ENCODE measurements at regions not wholly inside any gene's neighbourhood (a gene's known extent, or its start where the extent isn't known, plus 50 kb on each side); places are given as distances from the start of the nearest gene placed in this dataset.

DNA sequence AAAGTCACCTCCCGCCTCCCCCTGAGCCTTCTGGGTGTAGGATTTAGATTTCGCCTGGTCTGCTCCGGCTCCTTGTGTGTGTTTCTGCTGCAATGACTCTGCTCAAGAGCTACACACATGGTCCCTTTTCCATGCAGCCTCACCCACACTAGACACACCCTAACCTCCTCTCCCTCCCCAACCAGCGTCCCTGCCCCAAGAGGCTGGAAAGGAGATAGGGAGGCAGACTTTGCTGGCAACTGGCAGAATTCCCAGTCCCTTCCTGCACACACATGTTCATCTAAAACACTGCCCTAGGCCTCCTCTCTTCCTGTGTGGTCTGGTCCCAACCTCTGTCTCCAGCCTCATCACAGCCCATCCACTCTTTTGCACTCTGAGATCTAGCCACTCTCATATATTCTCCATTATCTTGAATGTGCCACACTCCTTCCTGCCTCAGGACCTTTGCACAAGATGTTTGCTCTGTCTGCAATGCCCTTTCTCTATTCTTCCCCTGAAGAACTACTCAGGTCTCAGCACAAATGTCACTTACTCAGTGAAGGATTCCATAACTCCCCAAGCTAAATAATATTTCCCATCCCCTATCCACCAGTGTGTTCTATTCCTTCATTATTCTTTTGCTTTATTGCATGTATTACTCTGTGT, 253.8 kb downstream of the CDK5RAP2 start:
- TF ChIP-seq ZNF155 (tag by site-specific recombination; IDR thresholded peaks at IDR 0.05) (no peak), ZNF664 (tag by site-specific recombination; IDR thresholded peaks at IDR 0.05) (no peak), ZNF138 (tag by site-specific recombination; IDR thresholded peaks at IDR 0.05; ENCODE audit: borderline replicate concordance) (no peak), YY1 (tag by site-specific recombination; IDR thresholded peaks at IDR 0.05) (no peak), ZNF48 (tag by site-specific recombination; IDR thresholded peaks at IDR 0.05) (no peak), ZNF18 (tag by site-specific recombination; IDR thresholded peaks at IDR 0.05) (no peak), ZNF548 (tag by site-specific recombination; IDR thresholded peaks at IDR 0.05) (no peak), ZNF623 (tag by site-specific recombination; IDR thresholded peaks at IDR 0.05) (peak; percentile 58)
- TF ChIP-seq, protein P1, sequence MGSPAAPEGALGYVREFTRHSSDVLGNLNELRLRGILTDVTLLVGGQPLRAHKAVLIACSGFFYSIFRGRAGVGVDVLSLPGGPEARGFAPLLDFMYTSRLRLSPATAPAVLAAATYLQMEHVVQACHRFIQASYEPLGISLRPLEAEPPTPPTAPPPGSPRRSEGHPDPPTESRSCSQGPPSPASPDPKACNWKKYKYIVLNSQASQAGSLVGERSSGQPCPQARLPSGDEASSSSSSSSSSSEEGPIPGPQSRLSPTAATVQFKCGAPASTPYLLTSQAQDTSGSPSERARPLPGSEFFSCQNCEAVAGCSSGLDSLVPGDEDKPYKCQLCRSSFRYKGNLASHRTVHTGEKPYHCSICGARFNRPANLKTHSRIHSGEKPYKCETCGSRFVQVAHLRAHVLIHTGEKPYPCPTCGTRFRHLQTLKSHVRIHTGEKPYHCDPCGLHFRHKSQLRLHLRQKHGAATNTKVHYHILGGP (tag by site-specific recombination; IDR thresholded peaks at IDR 0.05) = no peak
- ChIA-PET POLR2A (no interaction called here), CTCF (no interaction called here)

DNA sequence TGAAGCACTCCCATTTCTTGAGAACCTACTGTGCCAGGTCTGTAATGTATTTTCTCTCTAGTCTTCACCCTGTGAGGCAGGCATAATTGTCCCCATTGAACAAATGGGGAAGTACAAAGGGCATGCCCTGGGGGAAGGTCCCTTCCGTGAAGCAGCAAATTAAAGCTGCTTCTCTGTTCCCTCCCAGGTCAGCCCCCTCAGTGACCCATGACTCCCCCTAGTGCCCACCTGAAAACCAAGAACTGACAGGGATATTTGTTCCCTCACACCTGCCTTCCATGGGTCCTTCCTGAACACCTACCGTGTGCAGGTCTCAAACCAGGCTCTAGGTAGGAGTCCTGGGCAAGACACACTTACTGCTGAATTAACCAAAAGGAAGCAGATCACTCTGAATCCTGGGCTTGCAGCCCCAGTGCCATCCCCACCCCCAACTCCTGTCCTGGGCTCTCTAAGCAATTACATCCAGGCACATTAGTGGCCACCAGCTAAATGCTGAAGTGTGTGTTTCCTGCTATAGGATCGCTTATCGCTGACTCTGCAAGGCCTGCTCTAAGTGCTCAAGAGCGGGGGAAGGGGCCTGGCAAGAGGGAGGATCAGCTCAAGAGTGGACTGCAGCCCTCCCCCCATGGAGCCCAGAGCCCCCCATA, 254.8 kb downstream of the CDK5RAP2 start:
- POLR2A ChIA-PET = no interaction called here
- TF ChIP-seq ZFP41 (tag by site-specific recombination; IDR thresholded peaks at IDR 0.05; ENCODE audit: borderline replicate concordance) (no peak), ZNF121 (tag by site-specific recombination; IDR thresholded peaks at IDR 0.05) (no peak), ZNF223 (tag by site-specific recombination; IDR thresholded peaks at IDR 0.05) (no peak), HOXA7 (CRISPR knock-in tag; IDR thresholded peaks at IDR 0.05; ENCODE audit: borderline replicate concordance) (no peak), ZNF555 (tag by site-specific recombination; conservative IDR thresholded peaks at IDR 0.05) (no peak), ZNF548 (tag by site-specific recombination; IDR thresholded peaks at IDR 0.05) (no peak), ZBTB17 (tag by site-specific recombination; IDR thresholded peaks at IDR 0.05) (no peak), BCL11A (tag by site-specific recombination; IDR thresholded peaks at IDR 0.05; ENCODE audit: low read depth) (no peak), ZNF670 (tag by site-specific recombination; IDR thresholded peaks at IDR 0.05; ENCODE audit: low read depth) (no peak), GFI1B (tag by site-specific recombination; IDR thresholded peaks at IDR 0.05) (no peak), ZIC2 (tag by site-specific recombination; IDR thresholded peaks at IDR 0.05) (no peak), ZNF169 (tag by site-specific recombination; IDR thresholded peaks at IDR 0.05) (no peak), ZNF473 (tag by site-specific recombination; IDR thresholded peaks at IDR 0.05) (no peak), SETDB1 (IDR thresholded peaks at IDR 0.05; ENCODE audit: insufficient read length, low read length) (no peak), YY2 (tag by site-specific recombination; IDR thresholded peaks at IDR 0.05) (no peak), ZNF311 (tag by site-specific recombination; IDR thresholded peaks at IDR 0.05; ENCODE audit: borderline replicate concordance) (no peak)
- TF ChIP-seq, protein P2, sequence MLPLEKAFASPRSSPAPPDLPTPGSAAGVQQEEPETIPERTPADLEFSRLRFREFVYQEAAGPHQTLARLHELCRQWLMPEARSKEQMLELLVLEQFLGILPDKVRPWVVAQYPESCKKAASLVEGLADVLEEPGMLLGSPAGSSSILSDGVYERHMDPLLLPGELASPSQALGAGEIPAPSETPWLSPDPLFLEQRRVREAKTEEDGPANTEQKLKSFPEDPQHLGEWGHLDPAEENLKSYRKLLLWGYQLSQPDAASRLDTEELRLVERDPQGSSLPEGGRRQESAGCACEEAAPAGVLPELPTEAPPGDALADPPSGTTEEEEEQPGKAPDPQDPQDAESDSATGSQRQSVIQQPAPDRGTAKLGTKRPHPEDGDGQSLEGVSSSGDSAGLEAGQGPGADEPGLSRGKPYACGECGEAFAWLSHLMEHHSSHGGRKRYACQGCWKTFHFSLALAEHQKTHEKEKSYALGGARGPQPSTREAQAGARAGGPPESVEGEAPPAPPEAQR (tag by site-specific recombination; IDR thresholded peaks at IDR 0.05) = no peak
- TF ChIP-seq, protein P3, sequence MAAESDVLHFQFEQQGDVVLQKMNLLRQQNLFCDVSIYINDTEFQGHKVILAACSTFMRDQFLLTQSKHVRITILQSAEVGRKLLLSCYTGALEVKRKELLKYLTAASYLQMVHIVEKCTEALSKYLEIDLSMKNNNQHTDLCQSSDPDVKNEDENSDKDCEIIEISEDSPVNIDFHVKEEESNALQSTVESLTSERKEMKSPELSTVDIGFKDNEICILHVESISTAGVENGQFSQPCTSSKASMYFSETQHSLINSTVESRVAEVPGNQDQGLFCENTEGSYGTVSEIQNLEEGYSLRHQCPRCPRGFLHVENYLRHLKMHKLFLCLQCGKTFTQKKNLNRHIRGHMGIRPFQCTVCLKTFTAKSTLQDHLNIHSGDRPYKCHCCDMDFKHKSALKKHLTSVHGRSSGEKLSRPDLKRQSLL (tag by site-specific recombination; IDR thresholded peaks at IDR 0.05) = no peak
- TF ChIP-seq, protein P4, sequence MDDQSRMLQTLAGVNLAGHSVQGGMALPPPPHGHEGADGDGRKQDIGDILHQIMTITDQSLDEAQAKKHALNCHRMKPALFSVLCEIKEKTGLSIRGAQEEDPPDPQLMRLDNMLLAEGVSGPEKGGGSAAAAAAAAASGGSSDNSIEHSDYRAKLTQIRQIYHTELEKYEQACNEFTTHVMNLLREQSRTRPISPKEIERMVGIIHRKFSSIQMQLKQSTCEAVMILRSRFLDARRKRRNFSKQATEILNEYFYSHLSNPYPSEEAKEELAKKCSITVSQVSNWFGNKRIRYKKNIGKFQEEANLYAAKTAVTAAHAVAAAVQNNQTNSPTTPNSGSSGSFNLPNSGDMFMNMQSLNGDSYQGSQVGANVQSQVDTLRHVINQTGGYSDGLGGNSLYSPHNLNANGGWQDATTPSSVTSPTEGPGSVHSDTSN (CRISPR knock-in tag; IDR thresholded peaks at IDR 0.05) = no peak

More for the DNA sequence above, 253.8 kb downstream of the CDK5RAP2 start:
- Histone ChIP-seq H3K4me1 (ENCODE audit: control insufficient read depth, insufficient read depth, low read length) (no peaks in the 10 kb centered on the region), H3K36me3 (ENCODE audit: control insufficient read depth in 2 of 2, insufficient read depth in 1 of 2, low read length in 2 of 2) (no peaks in the 10 kb centered on the region), H3K9me3 (ENCODE audit: control insufficient read depth, insufficient read depth, low read depth, low read length) (no peaks in the 10 kb centered on the region), H3K4me3 (ENCODE audit: low read depth, low read length) (no peak overlapping the region), H3K27ac (ENCODE audit: extremely low read depth, low read depth, low read length) (no peak overlapping the region)

More for the DNA sequence above, 254.8 kb downstream of the CDK5RAP2 start:
- CTCF ChIA-PET = no interaction called here
- Histone ChIP-seq H3K9me3 (ENCODE audit: control insufficient read depth, insufficient read depth, low read depth, low read length) (no peaks in the 10 kb centered on the region), H3K36me3 (ENCODE audit: control insufficient read depth in 2 of 2, insufficient read depth in 1 of 2, low read length in 2 of 2) (no peaks in the 10 kb centered on the region), H3K4me1 (ENCODE audit: control insufficient read depth, insufficient read depth, low read length) (no peaks in the 10 kb centered on the region), H3K4me3 (ENCODE audit: low read depth, low read length) (no peak overlapping the region), H3K27ac (ENCODE audit: extremely low read depth, low read depth, low read length) (no peak overlapping the region)

All from HEK293 (cell line).